Endodermal cell (in vitro differentiated cells): ENCODE measurements at regions not wholly inside any gene's neighbourhood (a gene's known extent, or its start where the extent isn't known, plus 50 kb on each side); places are given as distances from the start of the nearest gene placed in this dataset.

Source experiments
- DNase-seq: peaks from one replicate; pipeline ENCODE4 v3.0.0-alpha.2; 2017
- H3K27ac ChIP-seq: 2 replicates; pipeline ENCODE4 v1.5.1; 2013; ENCODE audit warnings: mild to moderate bottlenecking, low read depth, low read length, moderate library complexity
- H3K27me3 ChIP-seq: 2 replicates; pipeline ENCODE4 v1.6.1; 2013; ENCODE audit warnings: mild to moderate bottlenecking, low read length, moderate library complexity; ENCODE audit not compliant: insufficient read depth, control insufficient read depth, poor library complexity, severe bottlenecking
- H3K36me3 ChIP-seq: 2 replicates; pipeline ENCODE4 v1.7.0; 2013; ENCODE audit warnings: mild to moderate bottlenecking, low read length, moderate library complexity; ENCODE audit not compliant: control insufficient read depth, insufficient read depth
- H3K4me1 ChIP-seq: one replicate; pipeline ENCODE4 v1.7.0; 2013; ENCODE audit warnings: low read length; ENCODE audit not compliant: control insufficient read depth, insufficient read depth
- H3K4me3 ChIP-seq: 2 replicates; pipeline ENCODE4 v1.5.1; 2013; ENCODE audit warnings: mild to moderate bottlenecking, low read length, moderate library complexity
- H3K9ac ChIP-seq: 2 replicates; pipeline ENCODE4 v1.6.1; 2013; ENCODE audit warnings: mild to moderate bottlenecking, low read length, moderate library complexity; ENCODE audit not compliant: poor library complexity, severe bottlenecking; ENCODE audit errors: extremely low read depth
- H3K9me3 ChIP-seq: 2 replicates; pipeline ENCODE4 v1.6.1; 2013; ENCODE audit warnings: mild to moderate bottlenecking, low read length, moderate library complexity; ENCODE audit not compliant: control insufficient read depth
- H3K27ac Mint-ChIP-seq: 2 replicates; pipeline ENCODE4 v1.8.0; 2020; ENCODE audit warnings: mixed read lengths
- H3K27me3 Mint-ChIP-seq: 2 replicates; pipeline ENCODE4 v1.8.0; 2021; ENCODE audit warnings: mild to moderate bottlenecking, mixed read lengths; ENCODE audit not compliant: insufficient read depth
- H3K36me3 Mint-ChIP-seq: 2 replicates; pipeline ENCODE4 v1.8.0; 2020; ENCODE audit warnings: low read depth, mixed read lengths
- H3K4me1 Mint-ChIP-seq: 2 replicates; pipeline ENCODE4 v1.8.0; 2020; ENCODE audit warnings: mixed read lengths
- H3K4me3 Mint-ChIP-seq: 2 replicates; pipeline ENCODE4 v1.8.0; 2020; ENCODE audit warnings: mild to moderate bottlenecking, moderate library complexity, mixed read lengths
- H3K9me3 Mint-ChIP-seq: 2 replicates; pipeline ENCODE4 v1.8.0; 2020; ENCODE audit warnings: mild to moderate bottlenecking, mixed read lengths
- CTCF ChIP-seq: fragments of 200-600 bp; sonication (generic); conservative IDR thresholded peaks from 2 replicates; pipeline ENCODE4 v1.5.0; 2021; ENCODE audit warnings: antibody characterized with exemption, mild to moderate bottlenecking
- WGBS, 2 experiments: methylation state at CpG; one replicate each; pipeline versions ENCODE4 v1.1.5 to v1.1.7; 2013; ENCODE audit warnings: missing lambda C conversion rate in 2 of 2, mixed read lengths in 1 of 2; ENCODE audit not compliant: insufficient coverage in 1 of 2, insufficient read length in 1 of 2; 5-methylcytosine and 5-hydroxymethylcytosine counted together

GRCh38 chr15:95068701-95069521 lies 837.5 kb downstream of the MCTP2 start:
- peaks cover 2% of the 10 kb centered on the region for H3K36me3 Mint-ChIP-seq
- 95 to 100% methylated on average over 4 to 11 of the region's 11 CpGs for WGBS, 2 experiments
- Histone ChIP-seq H3K9ac (no peak overlapping the region), H3K27ac (no peak overlapping the region), H3K36me3 (no peaks in the 10 kb centered on the region), H3K4me3 (no peak overlapping the region), H3K27me3 (no peaks in the 10 kb centered on the region), H3K9me3 (peaks cover 11% of the 10 kb centered on the region), H3K4me1 (no peaks in the 10 kb centered on the region)
- no peak for TF ChIP-seq CTCF
- no peaks in the 10 kb centered on the region for H3K27me3 Mint-ChIP-seq
- H3K4me1 Mint-ChIP-seq = no peaks in the 10 kb centered on the region
- no peak overlapping the region for H3K4me3 Mint-ChIP-seq
- DNase-seq = no peak
- H3K9me3 Mint-ChIP-seq = peaks cover 17% of the 10 kb centered on the region
- H3K27ac Mint-ChIP-seq = no peak overlapping the region

- no peak for TF ChIP-seq CTCF
- Mint-ChIP-seq H3K27me3 (no peaks in the 10 kb centered on the region), H3K4me1 (no peaks in the 10 kb centered on the region), H3K4me3 (no peak overlapping the region), H3K9me3 (no peaks in the 10 kb centered on the region), H3K36me3 (no peaks in the 10 kb centered on the region), H3K27ac (no peak overlapping the region)
- DNase-seq = no peak
- no peak overlapping the region for H3K4me3 ChIP-seq
- H3K27ac ChIP-seq = no peak overlapping the region
- no peak overlapping the region for H3K9ac ChIP-seq
- H3K4me1 ChIP-seq = no peaks in the 10 kb centered on the region
- H3K9me3 ChIP-seq = no peaks in the 10 kb centered on the region
- 79 to 96% methylated on average over 7 to 12 of the region's 13 CpGs for WGBS, 2 experiments
- no peaks in the 10 kb centered on the region for H3K27me3 ChIP-seq
- H3K36me3 ChIP-seq = no peaks in the 10 kb centered on the region
Observed at GRCh38 chr15:95075792-95076677, 844.7 kb downstream of the MCTP2 start.

- H3K4me1 ChIP-seq = no peaks in the 10 kb centered on the region
- H3K36me3 Mint-ChIP-seq = no peaks in the 10 kb centered on the region
- no peaks in the 10 kb centered on the region for H3K9me3 Mint-ChIP-seq
- H3K27ac Mint-ChIP-seq = no peak overlapping the region
- TF ChIP-seq CTCF = no peak
- no peaks in the 10 kb centered on the region for H3K27me3 Mint-ChIP-seq
- H3K27me3 ChIP-seq = no peaks in the 10 kb centered on the region
- no peak overlapping the region for H3K27ac ChIP-seq
- no peaks in the 10 kb centered on the region for H3K36me3 ChIP-seq
- H3K9ac ChIP-seq = no peak overlapping the region
- H3K4me3 ChIP-seq = no peak overlapping the region
- H3K4me3 Mint-ChIP-seq = no peak overlapping the region
- DNase-seq = no peak
- no peaks in the 10 kb centered on the region for H3K9me3 ChIP-seq
- no peaks in the 10 kb centered on the region for H3K4me1 Mint-ChIP-seq
Observed at GRCh38 chr15:95076678-95076990, 845.3 kb downstream of the MCTP2 start.
